Lung (tissue), 11 donors: ENCODE measurements at regions not wholly inside any gene's neighbourhood (a gene's known extent, or its start where the extent isn't known, plus 50 kb on each side); places are given as distances from the start of the nearest gene placed in this dataset.
"Not testable (repeated sequence)": the region's sequence is repeated elsewhere in the genome, so short reads cannot be mapped to it uniquely, and the experiment has no call there.

Experiments
- ATAC-seq: fragments of 200-7000 bp; cut with Tn5 transposase; one replicate; pipeline ENCODE4 v1.9.1; 2020; ENCODE audit warnings: moderate number of reproducible peaks; ENCODE audit not compliant: insufficient read depth, low FRiP score
- DNase-seq, 3 donors: peaks; one replicate each; pipeline ENCODE4 v3.0.0-alpha.2; 2013 to 2017
- H3K27ac ChIP-seq, 2 donors: one replicate each; pipeline ENCODE4 v1.5.1; 2013; ENCODE audit warnings: mild to moderate bottlenecking in 2 of 2, moderate library complexity in 2 of 2, control low read depth in 1 of 2, inconsistent platforms in 1 of 2, low read depth in 1 of 2, low read length in 1 of 2
- H3K27me3 ChIP-seq, 3 donors: one replicate each; pipeline ENCODE4 v1.5.1; 2013; ENCODE audit warnings: low read length in 2 of 3; ENCODE audit not compliant: control insufficient read depth in 3 of 3, insufficient read depth in 3 of 3
- H3K36me3 ChIP-seq, 4 donors: one replicate each; pipeline ENCODE4 v1.5.1; 2013; ENCODE audit warnings: low read length in 4 of 4, mild to moderate bottlenecking in 1 of 4, moderate library complexity in 1 of 4; ENCODE audit not compliant: control insufficient read depth in 4 of 4, insufficient read depth in 4 of 4
- H3K4me1 ChIP-seq, 5 donors: one replicate each; pipeline ENCODE4 v1.5.1; 2013; ENCODE audit warnings: low read length in 5 of 5, mild to moderate bottlenecking in 2 of 5, moderate library complexity in 1 of 5; ENCODE audit not compliant: control insufficient read depth in 5 of 5, insufficient read depth in 5 of 5
- H3K4me3 ChIP-seq: one replicate; pipeline ENCODE4 v1.5.1; 2013; ENCODE audit warnings: mild to moderate bottlenecking, control low read depth, moderate library complexity
- H3K9ac ChIP-seq, 2 donors: one replicate each; pipeline ENCODE4 v1.5.1; 2013; ENCODE audit warnings: low read length in 2 of 2, control low read depth in 1 of 2; ENCODE audit not compliant: insufficient read depth in 1 of 2
- H3K9me3 ChIP-seq, 4 donors: one replicate each; pipeline ENCODE4 v1.5.1; 2013; ENCODE audit warnings: low read length in 3 of 4, mild to moderate bottlenecking in 1 of 4, moderate library complexity in 1 of 4; ENCODE audit not compliant: control insufficient read depth in 4 of 4, insufficient read depth in 3 of 4
- WGBS, 2 donors: extraction: QIAGEN DNeasy Blood & Tissue Kit; methylation state at CpG; one replicate each; pipeline ENCODE4 v1.1.7; 2013; 5-methylcytosine and 5-hydroxymethylcytosine counted together
- TF ChIP-seq, protein P1 (sequence below): IDR thresholded peaks from 2 replicates; pipeline ENCODE4 v1.5.1; 2012; ENCODE audit warnings: mild to moderate bottlenecking; ENCODE audit errors: control extremely low read depth, extremely low read depth
- donor health status: control.
- donor health status: control.
- donor health status: Bipolar disorder and iron deficiency.
- donor health status: healthy.
- donor health status: DM: yes; HTN: yes; CAD: no.

DNA sequence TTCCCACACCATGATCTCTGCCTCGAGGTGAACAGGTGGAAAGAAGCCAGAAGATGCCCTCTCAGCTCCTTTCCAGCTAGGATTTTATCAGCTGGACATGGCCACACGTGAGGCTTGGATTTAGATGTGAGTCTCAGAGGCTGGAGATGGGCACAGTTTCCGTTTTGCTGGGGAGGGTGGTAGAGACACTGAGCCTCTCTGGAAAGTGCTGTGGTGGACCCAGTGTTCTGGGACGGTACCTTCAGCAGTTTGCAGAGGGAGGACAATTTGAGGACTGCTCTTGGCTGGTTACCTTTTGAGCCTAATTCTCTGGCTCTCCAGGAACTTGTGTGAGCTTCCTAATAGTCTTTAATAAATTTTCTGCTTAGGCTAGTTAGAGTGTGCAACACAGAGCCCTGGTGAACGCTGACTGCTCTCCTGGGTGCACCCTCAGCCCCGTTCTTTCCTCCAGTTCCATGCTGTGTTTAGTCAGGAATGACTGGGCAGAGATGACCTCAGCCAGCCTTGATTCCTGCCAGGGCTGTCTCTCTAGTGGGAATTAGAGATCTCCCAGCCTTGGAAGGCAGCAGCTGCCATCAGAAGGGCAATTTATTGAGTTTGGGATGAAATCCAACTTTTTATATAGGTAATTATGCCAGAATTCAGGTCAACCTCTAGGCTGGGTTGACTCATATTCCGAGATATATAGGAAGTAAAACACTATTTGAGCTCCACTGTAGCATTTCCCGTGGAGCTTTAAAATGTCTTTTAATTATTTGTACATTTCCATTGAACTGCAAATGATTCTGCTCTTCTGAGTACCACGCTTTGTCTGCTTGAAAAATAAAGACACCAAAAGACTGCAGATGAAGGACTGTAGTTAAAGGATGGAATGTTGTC is 103.9 kb downstream of the GATA3 start:
- no peak overlapping the region for H3K27ac ChIP-seq
- no peaks in the 10 kb centered on the region for H3K36me3 ChIP-seq
- ATAC-seq: no peak
- H3K4me3 ChIP-seq: no peak overlapping the region
- TF ChIP-seq, protein P1, sequence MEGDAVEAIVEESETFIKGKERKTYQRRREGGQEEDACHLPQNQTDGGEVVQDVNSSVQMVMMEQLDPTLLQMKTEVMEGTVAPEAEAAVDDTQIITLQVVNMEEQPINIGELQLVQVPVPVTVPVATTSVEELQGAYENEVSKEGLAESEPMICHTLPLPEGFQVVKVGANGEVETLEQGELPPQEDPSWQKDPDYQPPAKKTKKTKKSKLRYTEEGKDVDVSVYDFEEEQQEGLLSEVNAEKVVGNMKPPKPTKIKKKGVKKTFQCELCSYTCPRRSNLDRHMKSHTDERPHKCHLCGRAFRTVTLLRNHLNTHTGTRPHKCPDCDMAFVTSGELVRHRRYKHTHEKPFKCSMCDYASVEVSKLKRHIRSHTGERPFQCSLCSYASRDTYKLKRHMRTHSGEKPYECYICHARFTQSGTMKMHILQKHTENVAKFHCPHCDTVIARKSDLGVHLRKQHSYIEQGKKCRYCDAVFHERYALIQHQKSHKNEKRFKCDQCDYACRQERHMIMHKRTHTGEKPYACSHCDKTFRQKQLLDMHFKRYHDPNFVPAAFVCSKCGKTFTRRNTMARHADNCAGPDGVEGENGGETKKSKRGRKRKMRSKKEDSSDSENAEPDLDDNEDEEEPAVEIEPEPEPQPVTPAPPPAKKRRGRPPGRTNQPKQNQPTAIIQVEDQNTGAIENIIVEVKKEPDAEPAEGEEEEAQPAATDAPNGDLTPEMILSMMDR: no peak
- no peak overlapping the region for H3K9ac ChIP-seq
- peaks cover 0 to 1% (median 0%) of the 10 kb centered on the region in 4 donors for H3K9me3 ChIP-seq
- H3K4me1 ChIP-seq: no peaks in the 10 kb centered on the region
- peaks cover 0 to 5% (median 0%) of the 10 kb centered on the region in 3 donors for H3K27me3 ChIP-seq
- no peak for DNase-seq
- WGBS, 2 donors: 80 to 91% methylated on average over 9 of the region's 9 CpGs

DNA sequence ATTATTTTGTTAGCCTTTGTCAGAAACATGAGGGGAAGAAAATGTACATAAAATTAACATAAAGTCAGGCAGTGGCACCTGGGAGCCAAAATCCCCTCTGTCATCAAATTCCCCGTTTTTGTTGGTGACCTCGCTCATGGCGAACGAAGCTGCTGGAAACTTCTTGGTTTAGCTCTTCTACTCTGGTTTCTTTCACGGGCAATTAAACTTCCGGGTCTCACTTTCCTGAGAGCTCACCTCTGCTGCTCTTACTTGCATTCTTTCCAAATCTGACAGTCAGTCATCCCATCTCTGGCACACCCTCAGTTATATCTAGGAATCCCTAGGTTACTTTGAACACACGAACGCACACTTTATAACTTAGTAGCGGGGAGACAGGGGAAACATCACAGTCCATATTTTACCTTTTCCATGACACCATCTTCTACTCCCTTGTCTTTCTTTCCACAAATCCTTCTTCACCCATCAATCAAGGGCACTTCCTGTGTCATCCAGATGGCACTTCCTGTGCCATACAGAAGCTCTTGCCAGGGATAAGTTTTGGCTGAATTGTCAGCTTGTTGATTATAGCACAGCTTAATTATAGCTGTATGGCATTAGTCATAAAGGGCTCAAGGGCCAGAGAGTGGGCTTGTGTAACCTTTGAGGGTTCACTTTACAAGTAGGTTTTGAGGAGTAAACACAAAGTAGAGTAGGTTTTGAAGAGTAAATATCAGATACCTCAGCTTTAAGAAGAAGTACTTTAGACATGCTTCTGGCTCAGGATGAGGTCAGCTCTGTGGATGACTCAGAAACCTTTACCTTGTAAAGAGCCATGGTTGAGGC is 105.1 kb downstream of the GATA3 start:
- no peak for DNase-seq
- Histone ChIP-seq H3K27ac (no peak overlapping the region), H3K9me3 (peaks cover 0 to 1% (median 0%) of the 10 kb centered on the region in 4 donors), H3K36me3 (no peaks in the 10 kb centered on the region), H3K4me3 (no peak overlapping the region), H3K27me3 (peaks cover 0 to 5% (median 0%) of the 10 kb centered on the region in 3 donors), H3K4me1 (no peaks in the 10 kb centered on the region), H3K9ac (no peak overlapping the region)
- ATAC-seq: no peak
- TF ChIP-seq, protein P1: no peak
- 87 to 94% methylated on average over 9 of the region's 9 CpGs for WGBS, 2 donors

DNA sequence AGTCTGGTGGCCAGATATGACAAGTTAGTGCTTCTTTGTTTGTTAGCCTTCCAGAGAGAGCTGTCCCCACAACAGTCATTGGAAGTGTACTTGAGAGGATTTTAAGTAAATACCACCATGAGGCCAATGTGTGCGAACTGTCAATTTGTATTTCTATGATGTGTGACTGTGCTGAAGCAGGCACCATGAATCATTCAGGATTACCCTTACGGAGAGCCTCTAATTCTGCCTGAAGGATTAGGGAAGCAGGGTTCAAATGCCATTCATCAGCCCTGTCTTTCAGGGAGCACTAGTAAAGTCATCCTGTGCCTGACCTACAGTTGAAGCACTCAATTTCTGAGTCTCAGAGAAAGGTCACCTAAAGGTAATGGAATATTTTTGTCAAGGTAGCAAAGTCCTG is 109.3 kb downstream of the GATA3 start:
- WGBS, 2 donors: 68 to 85% methylated on average over 2 of the region's 2 CpGs
- no peaks in the 10 kb centered on the region for H3K36me3 ChIP-seq
- no peak for ATAC-seq
- H3K27me3 ChIP-seq: no peaks in the 10 kb centered on the region
- no peak overlapping the region for H3K9ac ChIP-seq
- TF ChIP-seq, protein P1: no peak
- H3K4me3 ChIP-seq: no peak overlapping the region
- DNase-seq: no peak
- no peaks in the 10 kb centered on the region for H3K4me1 ChIP-seq
- no peak overlapping the region for H3K27ac ChIP-seq
- peaks cover 0 to 6% (median 2%) of the 10 kb centered on the region in 4 donors for H3K9me3 ChIP-seq

DNA sequence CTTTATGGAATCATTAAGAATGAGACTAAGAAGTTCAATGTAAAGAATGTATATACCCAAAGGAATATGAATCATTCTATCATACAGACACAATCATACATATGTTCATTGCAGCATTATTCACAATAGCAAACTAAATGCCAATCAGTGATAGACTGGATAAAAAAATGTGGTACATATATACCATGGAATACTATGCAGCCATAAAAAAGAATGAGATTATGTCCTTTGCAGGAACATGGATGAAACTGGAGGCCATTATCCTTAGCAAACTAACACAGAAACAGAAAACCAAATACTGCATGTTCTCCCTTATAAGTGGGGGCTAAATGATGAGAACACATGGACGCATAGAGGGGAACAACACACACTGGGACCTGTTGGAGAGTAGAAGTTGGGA is 110.2 kb downstream of the GATA3 start:
- DNase-seq, H3K27ac ChIP-seq, H3K9me3 ChIP-seq, H3K9ac ChIP-seq, H3K27me3 ChIP-seq, ATAC-seq, H3K36me3 ChIP-seq, H3K4me3 ChIP-seq, H3K4me1 ChIP-seq: not testable (repeated sequence)
- WGBS, 2 donors: 92 to 98% methylated on average over 1 of the region's 1 CpG
